GM23338 (cell line): ENCODE measurements at regions not wholly inside any gene's neighbourhood (a gene's known extent, or its start where the extent isn't known, plus 50 kb on each side); places are given as distances from the start of the nearest gene placed in this dataset.
A peak's percentile ranks its signal among the peaks of the same experiment; 100 is the strongest.

Experiments used
- ATAC-seq: fragments of 200-7000 bp; cut with Tn5 transposase; 3 replicates; pipeline ENCODE4 v1.9.1; 2020
- DNase-seq: peaks from one replicate; pipeline ENCODE4 v3.0.0-alpha.2; 2015; ENCODE audit warnings: low spot score
- H2AFZ ChIP-seq: fragments of 200-600 bp; sonication (generic); 2 replicates; pipeline ENCODE4 v1.8.0; 2016; ENCODE audit warnings: antibody characterized with exemption, mild to moderate bottlenecking, moderate library complexity
- H3F3A ChIP-seq: fragments of 200-600 bp; sonication (generic); replicated peaks from 2 replicates; pipeline ENCODE4 v1.8.0; 2017; ENCODE audit warnings: antibody characterized with exemption, mixed run types, low read depth
- H3K27ac ChIP-seq: fragments of 200-600 bp; sonication (generic); 2 replicates; pipeline ENCODE4 v1.6.1; 2016; ENCODE audit warnings: low read depth
- H3K27me3 ChIP-seq: fragments of 200-600 bp; sonication (generic); 2 replicates; pipeline ENCODE4 v1.8.0; 2016; ENCODE audit warnings: mild to moderate bottlenecking, mixed run types, moderate library complexity; ENCODE audit not compliant: insufficient read depth
- H3K36me3 ChIP-seq: fragments of 200-600 bp; sonication (generic); 2 replicates; pipeline ENCODE4 v1.8.0; 2016; ENCODE audit warnings: mild to moderate bottlenecking; ENCODE audit not compliant: insufficient read depth
- H3K4me1 ChIP-seq: fragments of 200-600 bp; sonication (generic); 2 replicates; pipeline ENCODE4 v1.8.0; 2016; ENCODE audit warnings: mild to moderate bottlenecking, moderate library complexity; ENCODE audit not compliant: insufficient read depth
- H3K4me2 ChIP-seq: fragments of 200-600 bp; sonication (generic); 2 replicates; pipeline ENCODE4 v1.7.1; 2017; ENCODE audit warnings: mixed run types
- H3K4me3 ChIP-seq: fragments of 200-600 bp; sonication (generic); 2 replicates; pipeline ENCODE4 v1.6.1; 2016; ENCODE audit warnings: mixed run types
- H3K79me2 ChIP-seq: fragments of 200-600 bp; sonication (generic); replicated peaks from 2 replicates; pipeline ENCODE4 v1.8.0; 2017; ENCODE audit warnings: mild to moderate bottlenecking; ENCODE audit not compliant: insufficient read depth
- H3K9me2 ChIP-seq: fragments of 200-600 bp; sonication (generic); 2 replicates; pipeline ENCODE4 v1.8.0; 2017; ENCODE audit not compliant: insufficient read depth
- H4K20me1 ChIP-seq: fragments of 200-600 bp; sonication (generic); replicated peaks from 2 replicates; pipeline ENCODE4 v1.8.0; 2017; ENCODE audit warnings: mild to moderate bottlenecking; ENCODE audit not compliant: insufficient read depth
- H3K27ac Mint-ChIP-seq: 2 replicates; pipeline ENCODE4 v1.8.0; 2020; ENCODE audit warnings: inconsistent platforms, mild to moderate bottlenecking, moderate library complexity, mixed read lengths
- H3K27me3 Mint-ChIP-seq: 3 replicates; pipeline ENCODE4 v1.8.0; 2022; ENCODE audit warnings: low read depth, mild to moderate bottlenecking, moderate library complexity, mixed read lengths, inconsistent platforms; ENCODE audit not compliant: insufficient read depth, poor library complexity
- H3K36me3 Mint-ChIP-seq: 3 replicates; pipeline ENCODE4 v1.8.0; 2021; ENCODE audit warnings: low read depth, mild to moderate bottlenecking, inconsistent platforms, moderate library complexity, mixed read lengths
- H3K4me1 Mint-ChIP-seq: 3 replicates; pipeline ENCODE4 v1.8.0; 2020; ENCODE audit warnings: mild to moderate bottlenecking, inconsistent platforms, mixed read lengths
- H3K4me3 Mint-ChIP-seq: 3 replicates; pipeline ENCODE4 v1.8.0; 2021; ENCODE audit warnings: moderate library complexity, mild to moderate bottlenecking, inconsistent platforms, mixed read lengths
- H3K9me3 Mint-ChIP-seq: 3 replicates; pipeline ENCODE4 v1.8.0; 2020; ENCODE audit warnings: moderate library complexity, mild to moderate bottlenecking, inconsistent platforms, mixed read lengths
- CTCF ChIP-seq, 2 experiments: fragments of 200-600 bp in 1 of 2; sonication (generic) in 1 of 2; conservative IDR thresholded peaks; 2 replicates each; pipeline versions ENCODE4 v1.5.1 to v1.6.1; 2016 to 2017; ENCODE audit warnings: antibody characterized with exemption in 2 of 2, low read depth in 2 of 2, mild to moderate bottlenecking in 2 of 2, moderate library complexity in 1 of 2
- NANOG ChIP-seq: IDR thresholded peaks from 2 replicates; pipeline ENCODE4 v1.6.1; 2016; ENCODE audit warnings: antibody characterized with exemption, borderline replicate concordance
- POLR2AphosphoS5 ChIP-seq: IDR thresholded peaks from 2 replicates; pipeline ENCODE4 v1.6.1; 2016; ENCODE audit warnings: antibody characterized with exemption, low read depth
- REST ChIP-seq: IDR thresholded peaks from one replicate; pipeline ENCODE4 v1.6.1; 2018; ENCODE audit warnings: antibody characterized with exemption; ENCODE audit not compliant: unreplicated experiment
- STAT1 ChIP-seq: IDR thresholded peaks from one replicate; pipeline ENCODE4 v1.6.1; 2016; ENCODE audit warnings: antibody characterized with exemption; ENCODE audit not compliant: unreplicated experiment
- ZNF331 ChIP-seq: fragments of 250-450 bp; sonication (Bioruptor Pico); IDR thresholded peaks from 2 replicates; pipeline ENCODE4 v1.5.0; 2020; ENCODE audit warnings: low read depth, mild to moderate bottlenecking, moderate library complexity
- ZNF462 ChIP-seq: fragments of 250-450 bp; sonication (Bioruptor Pico); IDR thresholded peaks from 2 replicates; pipeline ENCODE4 v1.5.0; 2020; ENCODE audit warnings: mild to moderate bottlenecking, moderate library complexity

GRCh38 chrX:96372313-96373046 lies 312.2 kb upstream of the DIAPH2 start:
- Histone ChIP-seq H2AFZ (no peak overlapping the region), H3K4me3 (no peak overlapping the region), H3K27ac (no peak overlapping the region), H4K20me1 (no peaks in the 10 kb centered on the region), H3K36me3 (no peaks in the 10 kb centered on the region), H3K4me1 (no peaks in the 10 kb centered on the region), H3K4me2 (no peak overlapping the region), H3K79me2 (no peaks in the 10 kb centered on the region), H3K27me3 (no peaks in the 10 kb centered on the region), H3K9me2 (no peaks in the 10 kb centered on the region), H3F3A (no peaks in the 10 kb centered on the region)
- Mint-ChIP-seq H3K9me3 (no peaks in the 10 kb centered on the region), H3K4me1 (no peaks in the 10 kb centered on the region), H3K27ac (no peak overlapping the region), H3K27me3 (no peaks in the 10 kb centered on the region), H3K4me3 (no peak overlapping the region), H3K36me3 (no peaks in the 10 kb centered on the region)
- DNase-seq: peak; percentile 67
- no peak for TF ChIP-seq POLR2AphosphoS5
- TF ChIP-seq CTCF (conservative IDR thresholded peaks at IDR 0.05; ENCODE audit: low read depth in 2 of 2): peak; percentile 64 to 70
- peak; percentile 59 for ATAC-seq

- no peaks in the 10 kb centered on the region for H3K27me3 Mint-ChIP-seq
- no peaks in the 10 kb centered on the region for H3K9me2 ChIP-seq
- 0 out of 2 replicates have a peak overlapping the region, but pooled peaks have one; percentile 16 for H2AFZ ChIP-seq
- TF ChIP-seq REST: no peak
- no peak for TF ChIP-seq ZNF331 (CRISPR knock-in tag)
- TF ChIP-seq NANOG: no peak
- TF ChIP-seq ZNF462 (CRISPR knock-in tag): no peak
- no peak for TF ChIP-seq STAT1
- no peak overlapping the region for H3K27ac Mint-ChIP-seq
- no peak overlapping the region for H3K4me2 ChIP-seq
- H4K20me1 ChIP-seq: no peaks in the 10 kb centered on the region
- DNase-seq (no peak), ATAC-seq (no peak)
- no peaks in the 10 kb centered on the region for H3K4me1 Mint-ChIP-seq
- no peaks in the 10 kb centered on the region for H3K36me3 ChIP-seq
- H3K27ac ChIP-seq: no peak overlapping the region
- H3K4me1 ChIP-seq: no peaks in the 10 kb centered on the region
- no peaks in the 10 kb centered on the region for H3K79me2 ChIP-seq
- H3K36me3 Mint-ChIP-seq: no peaks in the 10 kb centered on the region
- no peak overlapping the region for H3K4me3 ChIP-seq
- H3K9me3 Mint-ChIP-seq: no peaks in the 10 kb centered on the region
- no peak overlapping the region for H3K4me3 Mint-ChIP-seq
- no peaks in the 10 kb centered on the region for H3F3A ChIP-seq
- no peaks in the 10 kb centered on the region for H3K27me3 ChIP-seq
Measured at GRCh38 chrX:96373047-96373355, 311.6 kb upstream of the DIAPH2 start.
